ENCODE measurements at regions not wholly inside any gene's neighbourhood (a gene's known extent, or its start where the extent isn't known, plus 50 kb on each side); places are given as distances from the start of the nearest gene placed in this dataset.

GRCh38 chr6:165847407-165848085 is 184.5 kb upstream of the PDE10A start:
- TF ChIP-seq CTCF (IDR thresholded peaks at IDR 0.05) (no peak), POLR2A (IDR thresholded peaks at IDR 0.05) (no peak)

All from lower leg skin (tissue), 3 donors.